Left ventricle myocardium inferior (tissue), 1 donor: ENCODE measurements at regions not wholly inside any gene's neighbourhood (a gene's known extent, or its start where the extent isn't known, plus 50 kb on each side); places are given as distances from the start of the nearest gene placed in this dataset.
"Not testable (repeated sequence)": the region's sequence is repeated elsewhere in the genome, so short reads cannot be mapped to it uniquely, and the experiment has no call there.

Experiments used
- DNase-seq: peaks from one replicate; pipeline ENCODE4 v3.0.0-alpha.2; 2020
- H3K27ac ChIP-seq: fragments of 200-600 bp; replicated peaks from 2 replicates; pipeline ENCODE4 v1.8.0; 2021
- H3K27me3 ChIP-seq: fragments of 200-600 bp; 2 replicates; pipeline ENCODE4 v1.8.0; 2021; ENCODE audit warnings: low read depth
- H3K36me3 ChIP-seq: fragments of 200-600 bp; 2 replicates; pipeline ENCODE4 v1.8.0; 2021
- H3K4me1 ChIP-seq: fragments of 200-600 bp; 2 replicates; pipeline ENCODE4 v1.8.0; 2021
- H3K4me3 ChIP-seq: fragments of 200-600 bp; 2 replicates; pipeline ENCODE4 v1.8.0; 2021; ENCODE audit warnings: mild to moderate bottlenecking, moderate library complexity
- H3K9me3 ChIP-seq: fragments of 200-600 bp; replicated peaks from 2 replicates; pipeline ENCODE4 v1.8.0; 2021
- intact Hi-C: fragments of 100-400 bp; cut with micrococcal nuclease; formaldehyde crosslinking; loops from one replicate; pipeline ENCODE4 v1.11.0; 2022
- TF ChIP-seq, protein P1 (sequence below): fragments of 200-600 bp; IDR thresholded peaks from 2 replicates; pipeline ENCODE4 v1.8.0; 2021; ENCODE audit warnings: antibody characterized with exemption, mild to moderate bottlenecking, borderline replicate concordance
- donor health status: DM: no; HTN: yes; CAD: no; lungs with severe emphysema.

DNA sequence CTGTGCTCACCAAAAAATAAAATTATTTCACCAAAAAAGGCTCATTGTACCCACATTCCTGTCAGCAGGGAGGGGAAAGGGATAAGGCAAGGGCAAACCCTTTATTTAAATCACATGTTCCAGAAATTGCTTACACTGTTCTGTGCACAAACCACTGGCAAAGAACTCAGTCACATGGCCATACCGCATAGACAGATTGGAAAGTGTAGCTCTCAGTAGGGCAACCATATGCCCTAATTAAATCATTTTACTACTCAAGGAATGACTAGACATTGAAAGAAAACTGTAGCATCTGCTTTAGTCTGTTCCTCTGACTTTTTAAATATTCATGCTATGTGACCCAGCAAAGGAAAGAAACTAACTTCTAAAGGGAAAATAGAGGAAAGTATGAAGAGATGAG lies 119.2 kb upstream of the FAM241A start:
- H3K27me3 ChIP-seq, result peaks cover 61% of the 10 kb centered on the region
- H3K27ac ChIP-seq, result no peak overlapping the region
- intact Hi-C loops, result no loop called here
- H3K36me3 ChIP-seq, result no peaks in the 10 kb centered on the region
- TF ChIP-seq, protein P1, sequence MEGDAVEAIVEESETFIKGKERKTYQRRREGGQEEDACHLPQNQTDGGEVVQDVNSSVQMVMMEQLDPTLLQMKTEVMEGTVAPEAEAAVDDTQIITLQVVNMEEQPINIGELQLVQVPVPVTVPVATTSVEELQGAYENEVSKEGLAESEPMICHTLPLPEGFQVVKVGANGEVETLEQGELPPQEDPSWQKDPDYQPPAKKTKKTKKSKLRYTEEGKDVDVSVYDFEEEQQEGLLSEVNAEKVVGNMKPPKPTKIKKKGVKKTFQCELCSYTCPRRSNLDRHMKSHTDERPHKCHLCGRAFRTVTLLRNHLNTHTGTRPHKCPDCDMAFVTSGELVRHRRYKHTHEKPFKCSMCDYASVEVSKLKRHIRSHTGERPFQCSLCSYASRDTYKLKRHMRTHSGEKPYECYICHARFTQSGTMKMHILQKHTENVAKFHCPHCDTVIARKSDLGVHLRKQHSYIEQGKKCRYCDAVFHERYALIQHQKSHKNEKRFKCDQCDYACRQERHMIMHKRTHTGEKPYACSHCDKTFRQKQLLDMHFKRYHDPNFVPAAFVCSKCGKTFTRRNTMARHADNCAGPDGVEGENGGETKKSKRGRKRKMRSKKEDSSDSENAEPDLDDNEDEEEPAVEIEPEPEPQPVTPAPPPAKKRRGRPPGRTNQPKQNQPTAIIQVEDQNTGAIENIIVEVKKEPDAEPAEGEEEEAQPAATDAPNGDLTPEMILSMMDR, result no peak
- no peaks in the 10 kb centered on the region for H3K9me3 ChIP-seq
- no peak for DNase-seq
- no peaks in the 10 kb centered on the region for H3K4me1 ChIP-seq
- no peak overlapping the region for H3K4me3 ChIP-seq

DNA sequence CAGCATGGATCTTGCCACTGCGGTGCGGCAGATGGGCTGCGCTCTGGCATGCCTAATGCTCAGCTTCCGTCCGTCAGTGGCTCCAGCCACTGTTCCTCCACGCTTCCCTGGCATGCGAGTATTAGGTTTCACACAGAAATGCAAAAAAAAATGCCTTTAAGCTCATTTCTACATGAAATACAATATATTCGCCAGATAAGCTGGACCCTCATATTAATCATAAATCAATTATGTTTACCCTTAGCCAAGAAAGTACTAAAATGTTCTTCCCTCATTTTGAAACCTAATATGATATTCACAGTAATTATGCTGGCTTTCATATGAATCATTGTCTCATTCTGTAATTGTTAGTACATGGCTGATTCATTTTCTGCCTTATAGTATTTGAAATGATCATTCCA lies 115.5 kb upstream of the FAM241A start:
- no peak for DNase-seq
- Histone ChIP-seq H3K36me3 (no peaks in the 10 kb centered on the region), H3K4me1 (no peaks in the 10 kb centered on the region), H3K27ac (no peak overlapping the region), H3K4me3 (no peak overlapping the region), H3K27me3 (peaks cover 65% of the 10 kb centered on the region), H3K9me3 (no peaks in the 10 kb centered on the region)
- intact Hi-C loops, result no loop called here
- TF ChIP-seq, protein P1, result no peak

DNA sequence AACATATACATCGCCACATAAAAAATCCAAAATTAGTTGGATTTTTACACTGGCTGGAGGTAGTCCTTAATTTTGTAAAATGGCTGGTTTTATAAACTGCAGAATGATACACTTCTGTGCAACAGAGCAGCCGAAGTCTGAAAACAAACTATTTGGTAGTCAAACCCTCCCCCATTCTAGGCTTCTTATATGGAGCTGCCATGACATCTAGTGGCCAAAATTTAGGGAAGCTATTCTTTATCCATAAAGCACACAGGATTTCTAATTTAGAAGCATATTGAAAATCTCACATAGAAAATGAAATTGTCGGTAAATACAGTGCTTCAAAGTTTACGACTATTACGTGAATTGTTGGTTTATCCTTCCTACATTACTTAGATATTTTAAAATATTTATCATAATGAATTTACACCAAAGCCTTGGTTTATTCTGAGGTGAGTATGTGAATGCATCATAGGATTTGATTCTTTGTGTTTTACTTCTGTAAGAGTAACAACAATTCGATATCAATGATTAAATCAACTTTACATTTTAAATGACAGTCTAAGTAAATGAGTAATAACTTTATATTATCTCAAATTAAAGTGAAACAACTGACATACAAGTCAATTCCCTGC lies 113.4 kb upstream of the FAM241A start:
- Histone ChIP-seq H3K27me3 (peaks cover 60% of the 10 kb centered on the region), H3K27ac (no peak overlapping the region), H3K9me3 (no peaks in the 10 kb centered on the region), H3K4me1 (no peaks in the 10 kb centered on the region), H3K36me3 (no peaks in the 10 kb centered on the region), H3K4me3 (no peak overlapping the region)
- intact Hi-C loops, result no loop called here
- TF ChIP-seq, protein P1, result peak; percentile 61
- no peak for DNase-seq

DNA sequence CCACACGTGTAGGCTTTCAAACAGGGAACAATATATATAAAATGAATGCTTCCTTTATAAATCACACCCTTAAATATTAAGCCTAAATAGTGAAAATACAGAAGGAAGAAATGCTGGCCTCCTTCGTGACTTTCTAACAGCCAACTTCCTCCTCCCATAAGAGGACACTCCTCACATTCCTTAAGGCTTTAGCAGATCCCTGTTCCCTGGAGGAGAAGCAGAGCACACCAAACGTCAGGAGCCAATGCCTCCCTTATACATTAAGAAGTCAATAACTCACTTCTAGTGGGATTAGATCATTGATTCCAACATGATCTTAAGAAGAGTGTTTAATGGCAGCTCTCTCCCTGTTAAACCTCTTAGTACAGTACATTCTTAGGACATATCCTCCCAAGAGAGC lies 108.4 kb upstream of the FAM241A start:
- Histone ChIP-seq H3K27me3 (peaks cover 30% of the 10 kb centered on the region), H3K9me3 (no peaks in the 10 kb centered on the region), H3K27ac (no peak overlapping the region), H3K36me3 (no peaks in the 10 kb centered on the region), H3K4me1 (no peaks in the 10 kb centered on the region), H3K4me3 (no peak overlapping the region)
- TF ChIP-seq, protein P1, result no peak
- intact Hi-C loops, result no loop called here
- no peak for DNase-seq

DNA sequence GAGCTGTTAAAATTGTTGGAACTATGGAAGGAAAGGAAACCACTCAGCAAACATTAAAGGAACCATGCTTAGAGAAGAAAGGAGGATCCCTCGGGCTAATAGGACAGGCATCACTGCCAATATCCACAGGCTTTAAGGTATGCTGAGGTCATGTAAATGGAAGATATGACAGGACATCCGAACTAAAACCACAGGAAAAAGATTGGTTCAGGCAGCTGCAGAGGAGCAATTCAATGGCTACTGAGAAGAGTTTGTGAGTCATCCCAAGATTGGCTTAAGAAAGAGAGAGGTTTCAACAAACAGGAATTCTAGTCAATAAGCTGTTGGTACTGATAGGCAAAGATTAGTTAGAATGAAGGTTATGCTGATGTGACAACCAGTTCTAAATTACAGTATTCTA lies 106.4 kb upstream of the FAM241A start:
- no peak for DNase-seq
- Histone ChIP-seq H3K27me3 (peaks cover 16% of the 10 kb centered on the region), H3K4me3 (no peak overlapping the region), H3K27ac (no peak overlapping the region), H3K4me1 (no peaks in the 10 kb centered on the region), H3K36me3 (no peaks in the 10 kb centered on the region), H3K9me3 (no peaks in the 10 kb centered on the region)
- intact Hi-C loops, result no loop called here
- TF ChIP-seq, protein P1, result no peak

DNA sequence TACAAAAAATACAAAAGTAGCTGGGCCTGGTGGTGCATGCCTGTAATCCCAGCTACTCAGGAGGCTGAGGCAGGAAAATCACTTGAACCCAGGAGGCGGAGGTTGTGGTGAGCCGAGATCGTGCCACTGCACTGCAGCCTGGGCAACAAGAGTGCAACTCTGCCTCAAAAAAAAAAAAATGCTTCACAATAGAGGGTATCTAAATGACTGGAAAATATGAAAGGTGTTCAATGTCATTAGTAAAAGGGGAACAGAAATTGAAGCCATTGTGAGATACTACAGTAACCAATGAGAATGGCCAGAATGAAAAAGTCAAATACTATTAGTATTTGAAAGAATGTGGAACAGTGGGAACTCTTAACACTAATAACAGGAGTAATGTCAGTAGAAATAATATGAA lies 96.1 kb upstream of the FAM241A start:
- H3K27me3 ChIP-seq, intact Hi-C loops, H3K4me1 ChIP-seq, DNase-seq, H3K9me3 ChIP-seq, H3K4me3 ChIP-seq, H3K27ac ChIP-seq, H3K36me3 ChIP-seq: not testable (repeated sequence)
